ENCODE measurements at regions not wholly inside any gene's neighbourhood (a gene's known extent, or its start where the extent isn't known, plus 50 kb on each side); places are given as distances from the start of the nearest gene placed in this dataset.
"Not testable (repeated sequence)": the region's sequence is repeated elsewhere in the genome, so short reads cannot be mapped to it uniquely, and the experiment has no call there.

DNA sequence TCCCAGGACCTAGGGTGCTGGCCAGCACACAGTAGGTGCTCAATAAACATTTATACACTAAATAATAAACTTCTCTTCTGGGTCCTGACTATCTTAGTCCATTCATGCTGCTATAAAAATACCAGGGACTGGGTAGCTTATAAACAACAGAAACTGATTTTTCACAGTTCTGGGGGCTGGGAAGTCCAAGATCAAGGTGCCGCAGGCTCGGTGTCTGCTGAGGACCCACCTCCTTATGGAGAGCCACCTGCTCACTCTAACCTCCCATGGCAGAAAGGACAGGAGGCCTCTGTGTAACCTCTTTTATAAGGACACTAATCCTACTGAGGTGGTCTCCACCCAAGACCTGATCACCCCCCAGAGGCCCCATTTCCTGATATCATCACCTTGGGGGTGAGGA, 114.4 kb upstream of the IQSEC1 start:
- Histone ChIP-seq H3K27me3 (no peaks in the 10 kb centered on the region), H3K36me3 (no peaks in the 10 kb centered on the region), H3K4me3 (no peak overlapping the region), H3K9me3 (peaks cover 0 to 21% (median 2%) of the 10 kb centered on the region in 12 donors), H3K27ac (no peak overlapping the region), H3K4me1 (peaks cover 0 to 18% (median 4%) of the 10 kb centered on the region in 12 donors)
- intact Hi-C loops (cut with DNase I): no loop called here
- DNase-seq (no peak), ATAC-seq (no peak)
- TF ChIP-seq POLR2A (IDR thresholded peaks at IDR 0.05): no peak
- TF ChIP-seq, protein P1, sequence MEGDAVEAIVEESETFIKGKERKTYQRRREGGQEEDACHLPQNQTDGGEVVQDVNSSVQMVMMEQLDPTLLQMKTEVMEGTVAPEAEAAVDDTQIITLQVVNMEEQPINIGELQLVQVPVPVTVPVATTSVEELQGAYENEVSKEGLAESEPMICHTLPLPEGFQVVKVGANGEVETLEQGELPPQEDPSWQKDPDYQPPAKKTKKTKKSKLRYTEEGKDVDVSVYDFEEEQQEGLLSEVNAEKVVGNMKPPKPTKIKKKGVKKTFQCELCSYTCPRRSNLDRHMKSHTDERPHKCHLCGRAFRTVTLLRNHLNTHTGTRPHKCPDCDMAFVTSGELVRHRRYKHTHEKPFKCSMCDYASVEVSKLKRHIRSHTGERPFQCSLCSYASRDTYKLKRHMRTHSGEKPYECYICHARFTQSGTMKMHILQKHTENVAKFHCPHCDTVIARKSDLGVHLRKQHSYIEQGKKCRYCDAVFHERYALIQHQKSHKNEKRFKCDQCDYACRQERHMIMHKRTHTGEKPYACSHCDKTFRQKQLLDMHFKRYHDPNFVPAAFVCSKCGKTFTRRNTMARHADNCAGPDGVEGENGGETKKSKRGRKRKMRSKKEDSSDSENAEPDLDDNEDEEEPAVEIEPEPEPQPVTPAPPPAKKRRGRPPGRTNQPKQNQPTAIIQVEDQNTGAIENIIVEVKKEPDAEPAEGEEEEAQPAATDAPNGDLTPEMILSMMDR (IDR thresholded peaks at IDR 0.05): no peak
- 95 to 100% (median 98%) methylated on average over 2 of the region's 2 CpGs for whole genome bisulfite sequencing, 4 donors

DNA sequence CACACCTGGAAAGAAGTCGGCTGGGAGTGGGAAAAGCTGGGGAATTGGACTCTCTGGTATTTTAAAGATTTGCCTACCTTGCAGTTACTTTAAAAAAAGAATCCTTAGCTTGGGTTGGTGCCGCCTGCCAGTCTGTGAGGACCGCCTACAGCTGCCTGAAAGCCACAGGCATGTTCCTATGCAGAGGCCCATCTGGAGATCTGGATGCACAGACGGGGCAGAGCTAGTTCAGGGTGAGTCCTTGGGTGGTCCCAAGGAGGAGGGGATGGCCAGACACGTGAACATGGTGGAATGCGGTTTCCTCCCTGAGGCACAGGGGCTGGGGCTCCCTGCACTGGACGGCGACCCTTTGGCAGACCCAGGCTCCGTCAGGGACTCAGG, 113.2 kb upstream of the IQSEC1 start:
- no peak for TF ChIP-seq POLR2A (IDR thresholded peaks at IDR 0.05)
- TF ChIP-seq, protein P1 (IDR thresholded peaks at IDR 0.05): no peak
- peaks cover 0 to 22% (median 2%) of the 10 kb centered on the region in 12 donors for H3K9me3 ChIP-seq
- WGBS, 4 donors: 70 to 76% (median 74%) methylated on average over 8 to 9 of the region's 9 CpGs
- H3K27me3 ChIP-seq: no peaks in the 10 kb centered on the region
- H3K27ac ChIP-seq: no peak overlapping the region
- no peak overlapping the region for H3K4me3 ChIP-seq
- H3K4me1 ChIP-seq: peaks cover 0 to 18% (median 4%) of the 10 kb centered on the region in 12 donors
- H3K36me3 ChIP-seq: no peaks in the 10 kb centered on the region
- DNase-seq: peak in 1 of 5 donors; percentile 46
- ATAC-seq: no peak
- intact Hi-C loops (cut with DNase I): no loop called here

DNA sequence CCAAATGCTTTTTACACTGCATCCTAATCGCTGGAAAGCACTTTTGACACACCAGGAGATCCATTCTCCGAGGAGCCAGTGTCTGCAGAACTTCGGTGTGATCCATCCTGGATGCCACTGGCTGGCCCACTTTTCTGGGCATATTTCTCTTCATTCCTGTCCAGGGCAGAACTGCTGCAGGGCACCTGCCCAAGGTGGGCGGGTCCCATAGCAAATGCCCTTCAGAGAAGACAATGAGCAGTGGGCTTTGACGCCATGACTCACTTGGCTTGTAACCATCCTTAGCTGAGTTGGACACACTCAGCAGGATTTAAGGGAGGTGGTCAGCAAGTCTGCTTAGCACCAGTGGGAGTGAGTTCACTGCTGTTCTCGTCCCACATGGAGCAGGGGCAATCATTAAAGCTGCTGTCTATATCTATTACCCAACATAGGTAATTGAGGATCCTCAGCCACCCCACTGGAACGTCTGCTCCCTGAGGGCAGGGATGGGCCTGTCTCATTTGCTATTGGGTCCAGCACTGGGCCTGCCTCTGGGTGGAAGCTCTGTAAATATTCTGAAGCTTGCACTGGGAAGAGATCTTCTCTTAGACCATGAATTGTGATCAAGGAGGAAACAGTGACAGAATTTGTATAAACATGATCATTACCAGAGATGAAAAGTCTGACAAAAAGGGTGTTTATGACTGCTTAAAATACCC, 112.7 kb upstream of the IQSEC1 start:
- TF ChIP-seq, protein P1 (IDR thresholded peaks at IDR 0.05): no peak
- TF ChIP-seq POLR2A (IDR thresholded peaks at IDR 0.05): no peak
- H3K4me1 ChIP-seq: peaks cover 0 to 18% (median 4%) of the 10 kb centered on the region in 12 donors
- peaks cover 0 to 23% (median 2%) of the 10 kb centered on the region in 12 donors for H3K9me3 ChIP-seq
- no peaks in the 10 kb centered on the region for H3K36me3 ChIP-seq
- ATAC-seq (no peak), DNase-seq (peak in 1 of 5 donors; percentile 8)
- H3K4me3 ChIP-seq: no peak overlapping the region
- no peaks in the 10 kb centered on the region for H3K27me3 ChIP-seq
- intact Hi-C loops (cut with DNase I): no loop called here
- WGBS, 4 donors: 81 to 90% (median 87%) methylated on average over 7 of the region's 7 CpGs
- no peak overlapping the region for H3K27ac ChIP-seq

DNA sequence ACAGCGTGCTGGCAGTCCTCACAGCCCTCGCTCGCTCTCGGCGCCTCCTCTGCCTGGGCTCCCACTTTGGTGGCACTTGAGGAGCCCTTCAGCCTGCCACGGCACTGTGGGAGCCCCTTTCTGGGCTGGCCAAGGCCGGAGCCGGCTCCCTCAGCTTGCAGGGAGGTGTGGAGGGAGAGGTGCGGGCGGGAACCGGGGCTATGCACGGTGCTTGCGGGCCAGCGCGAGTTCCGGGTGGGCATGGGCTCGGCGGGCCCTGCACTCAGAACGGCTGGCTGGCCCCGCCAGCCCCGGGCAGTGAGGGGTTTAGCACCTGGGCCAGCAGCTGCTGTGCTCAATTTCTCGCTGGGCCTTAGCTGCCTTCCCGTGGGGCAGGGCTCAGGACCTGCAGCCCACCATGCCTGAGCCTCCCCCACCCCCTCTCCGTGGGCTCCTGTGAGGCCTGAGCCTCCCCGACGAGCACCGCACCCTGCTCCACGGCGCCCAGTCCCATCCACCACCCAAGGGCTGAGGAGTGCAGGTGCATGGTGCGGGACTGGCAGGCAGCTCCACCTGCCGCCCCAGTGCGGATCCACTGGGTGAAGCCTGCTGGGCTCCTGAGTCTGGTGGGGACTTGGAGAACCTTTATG, 106.5 kb upstream of the IQSEC1 start:
- intact Hi-C loops (cut with DNase I); H3K36me3 ChIP-seq: not testable (repeated sequence)
- WGBS, 4 donors: 91 to 96% (median 93%) methylated on average over 13 to 32 of the region's 32 CpGs

More for the DNA sequence above, 106.5 kb upstream of the IQSEC1 start:
- not testable (repeated sequence) for ATAC-seq, H3K4me3 ChIP-seq, H3K27me3 ChIP-seq, H3K27ac ChIP-seq, H3K4me1 ChIP-seq
- peak in 1 of 5 donors; percentile 23 for DNase-seq
- H3K9me3 ChIP-seq: peaks cover 0 to 32% (median 14%) of the 10 kb centered on the region in 12 donors
